Stimulated activated naive B cell treated with anti-CD40 and anti-IgM and Interleukin-4, amounts not matched to agents 10 μg/mL and 1 μg/mL and 100 μg/mL, for 72 hours (primary cell): ENCODE measurements at regions not wholly inside any gene's neighbourhood (a gene's known extent, or its start where the extent isn't known, plus 50 kb on each side); places are given as distances from the start of the nearest gene placed in this dataset.
A peak's percentile ranks its signal among the peaks of the same experiment; 100 is the strongest.

Experiments used
- ATAC-seq, 2 donors: fragments of 150-1000 bp; cut with Tn5 transposase; replicated peaks; 2 replicates each; pipeline ENCODE4 v1.10.0; 2021; ENCODE audit warnings: moderate library complexity in 1 of 2
- DNase-seq: peaks from one replicate; pipeline ENCODE4 v3.0.0; 2021
- H3K27ac Mint-ChIP-seq: one replicate; pipeline ENCODE4 v1.8.0; 2022; ENCODE audit warnings: mild to moderate bottlenecking, mixed read lengths
- H3K27me3 Mint-ChIP-seq, 2 donors: one replicate each; pipeline ENCODE4 v1.8.0; 2022; ENCODE audit warnings: mixed read lengths in 2 of 2
- H3K36me3 Mint-ChIP-seq, 2 donors: one replicate each; pipeline ENCODE4 v1.8.0; 2022; ENCODE audit warnings: mixed read lengths in 2 of 2, mild to moderate bottlenecking in 1 of 2
- H3K4me1 Mint-ChIP-seq, 2 donors: one replicate each; pipeline ENCODE4 v1.8.0; 2022; ENCODE audit warnings: mixed read lengths in 2 of 2, mild to moderate bottlenecking in 1 of 2
- H3K4me3 Mint-ChIP-seq, 2 donors: one replicate each; pipeline ENCODE4 v1.8.0; 2022; ENCODE audit warnings: mild to moderate bottlenecking in 2 of 2, mixed read lengths in 2 of 2, moderate library complexity in 1 of 2
- H3K9me3 Mint-ChIP-seq, 2 donors: one replicate each; pipeline ENCODE4 v1.8.0; 2022; ENCODE audit warnings: mixed read lengths in 2 of 2, mild to moderate bottlenecking in 1 of 2

- no peak overlapping the region for H3K27ac Mint-ChIP-seq
- ATAC-seq, result no peak
- H3K4me1 Mint-ChIP-seq, result no peaks in the 10 kb centered on the region
- no peaks in the 10 kb centered on the region for H3K27me3 Mint-ChIP-seq
- no peak for DNase-seq
- H3K36me3 Mint-ChIP-seq, result no peaks in the 10 kb centered on the region
- peaks cover 0 to 2% of the 10 kb centered on the region in 2 donors for H3K9me3 Mint-ChIP-seq
- no peak overlapping the region for H3K4me3 Mint-ChIP-seq
These were observed 358.4 kb upstream of the TBX3 start for GRCh38 chr12:115042341-115042740.

GRCh38 chr12:115037830-115038229 lies 353.9 kb upstream of the TBX3 start:
- no peak for DNase-seq
- no peak for ATAC-seq
- Mint-ChIP-seq H3K36me3 (no peaks in the 10 kb centered on the region), H3K4me1 (no peaks in the 10 kb centered on the region), H3K27me3 (no peaks in the 10 kb centered on the region), H3K9me3 (peaks cover 0 to 2% of the 10 kb centered on the region in 2 donors), H3K4me3 (no peak overlapping the region), H3K27ac (no peak overlapping the region)

GRCh38 chr12:115035535-115036107 lies 351.6 kb upstream of the TBX3 start:
- Mint-ChIP-seq H3K27ac (no peak overlapping the region), H3K27me3 (no peaks in the 10 kb centered on the region), H3K36me3 (no peaks in the 10 kb centered on the region), H3K9me3 (peaks cover 0 to 2% of the 10 kb centered on the region in 2 donors), H3K4me1 (no peaks in the 10 kb centered on the region), H3K4me3 (no peak overlapping the region)
- no peak for ATAC-seq
- DNase-seq, result no peak

- peaks cover 0 to 1% of the 10 kb centered on the region in 2 donors for H3K9me3 Mint-ChIP-seq
- no peak overlapping the region for H3K27ac Mint-ChIP-seq
- ATAC-seq (no peak), DNase-seq (no peak)
- no peak overlapping the region for H3K4me3 Mint-ChIP-seq
- H3K27me3 Mint-ChIP-seq, result no peaks in the 10 kb centered on the region
- no peaks in the 10 kb centered on the region for H3K36me3 Mint-ChIP-seq
- no peaks in the 10 kb centered on the region for H3K4me1 Mint-ChIP-seq
These were observed 348.5 kb upstream of the TBX3 start for GRCh38 chr12:115032521-115032920.

- Mint-ChIP-seq H3K36me3 (no peaks in the 10 kb centered on the region), H3K27ac (no peak overlapping the region), H3K27me3 (no peaks in the 10 kb centered on the region), H3K4me3 (no peak overlapping the region), H3K4me1 (no peaks in the 10 kb centered on the region), H3K9me3 (peaks cover 4 to 8% of the 10 kb centered on the region in 2 donors)
- ATAC-seq (no peak), DNase-seq (no peak)
These were observed 346.0 kb upstream of the TBX3 start for GRCh38 chr12:115030017-115030416.

- Mint-ChIP-seq H3K9me3 (peaks cover 10 to 14% of the 10 kb centered on the region in 2 donors), H3K4me1 (no peaks in the 10 kb centered on the region), H3K27me3 (no peaks in the 10 kb centered on the region), H3K36me3 (no peaks in the 10 kb centered on the region), H3K4me3 (no peak overlapping the region), H3K27ac (no peak overlapping the region)
- DNase-seq (no peak), ATAC-seq (no peak)
These were observed 340.6 kb upstream of the TBX3 start for GRCh38 chr12:115024531-115024930.

GRCh38 chr12:115023279-115024265 lies 339.6 kb upstream of the TBX3 start:
- peaks cover 10 to 14% of the 10 kb centered on the region in 2 donors for H3K9me3 Mint-ChIP-seq
- DNase-seq, result no peak
- H3K36me3 Mint-ChIP-seq, result no peaks in the 10 kb centered on the region
- no peaks in the 10 kb centered on the region for H3K27me3 Mint-ChIP-seq
- ATAC-seq, result no peak
- H3K27ac Mint-ChIP-seq, result no peak overlapping the region
- no peak overlapping the region for H3K4me3 Mint-ChIP-seq
- no peaks in the 10 kb centered on the region for H3K4me1 Mint-ChIP-seq

GRCh38 chr12:115020091-115020490 lies 336.1 kb upstream of the TBX3 start:
- Mint-ChIP-seq H3K36me3 (no peaks in the 10 kb centered on the region), H3K27ac (no peak overlapping the region), H3K4me1 (no peaks in the 10 kb centered on the region), H3K4me3 (no peak overlapping the region), H3K9me3 (peaks cover 6 to 8% of the 10 kb centered on the region in 2 donors), H3K27me3 (no peaks in the 10 kb centered on the region)
- no peak for ATAC-seq
- DNase-seq, result no peak

GRCh38 chr12:115017346-115017745 lies 333.4 kb upstream of the TBX3 start:
- H3K9me3 Mint-ChIP-seq, result peaks cover 8 to 10% of the 10 kb centered on the region in 2 donors
- DNase-seq (no peak), ATAC-seq (no peak)
- H3K27ac Mint-ChIP-seq, result no peak overlapping the region
- H3K4me1 Mint-ChIP-seq, result no peaks in the 10 kb centered on the region
- H3K36me3 Mint-ChIP-seq, result no peaks in the 10 kb centered on the region
- no peak overlapping the region for H3K4me3 Mint-ChIP-seq
- peaks cover 0 to 5% of the 10 kb centered on the region in 2 donors for H3K27me3 Mint-ChIP-seq

- H3K4me3 Mint-ChIP-seq, result no peak overlapping the region
- H3K27ac Mint-ChIP-seq, result no peak overlapping the region
- ATAC-seq, result no peak
- peaks cover 7 to 10% of the 10 kb centered on the region in 2 donors for H3K9me3 Mint-ChIP-seq
- no peaks in the 10 kb centered on the region for H3K36me3 Mint-ChIP-seq
- peaks cover 0 to 5% of the 10 kb centered on the region in 2 donors for H3K27me3 Mint-ChIP-seq
- H3K4me1 Mint-ChIP-seq, result no peaks in the 10 kb centered on the region
- DNase-seq, result no peak
These were observed 329.4 kb upstream of the TBX3 start for GRCh38 chr12:115013236-115013981.

- no peak overlapping the region for H3K4me3 Mint-ChIP-seq
- no peaks in the 10 kb centered on the region for H3K4me1 Mint-ChIP-seq
- H3K9me3 Mint-ChIP-seq, result peaks cover 6 to 10% of the 10 kb centered on the region in 2 donors
- no peak overlapping the region for H3K27ac Mint-ChIP-seq
- no peak for DNase-seq
- H3K27me3 Mint-ChIP-seq, result peaks cover 0 to 5% of the 10 kb centered on the region in 2 donors
- no peak for ATAC-seq
- H3K36me3 Mint-ChIP-seq, result no peaks in the 10 kb centered on the region
These were observed 328.9 kb upstream of the TBX3 start for GRCh38 chr12:115012861-115013235.

- Mint-ChIP-seq H3K4me3 (no peak overlapping the region), H3K27me3 (peaks cover 0 to 5% of the 10 kb centered on the region in 2 donors), H3K4me1 (no peaks in the 10 kb centered on the region), H3K27ac (no peak overlapping the region), H3K9me3 (peaks cover 5 to 10% of the 10 kb centered on the region in 2 donors), H3K36me3 (no peaks in the 10 kb centered on the region)
- no peak for DNase-seq
- ATAC-seq, result no peak
These were observed 327.7 kb upstream of the TBX3 start for GRCh38 chr12:115011703-115012102.

GRCh38 chr12:115010324-115010995 lies 326.5 kb upstream of the TBX3 start:
- no peak overlapping the region for H3K4me3 Mint-ChIP-seq
- H3K27ac Mint-ChIP-seq, result no peak overlapping the region
- ATAC-seq (no peak), DNase-seq (no peak)
- H3K9me3 Mint-ChIP-seq, result peaks cover 6 to 10% of the 10 kb centered on the region in 2 donors
- H3K27me3 Mint-ChIP-seq, result peaks cover 0 to 5% of the 10 kb centered on the region in 2 donors
- no peaks in the 10 kb centered on the region for H3K36me3 Mint-ChIP-seq
- no peaks in the 10 kb centered on the region for H3K4me1 Mint-ChIP-seq

GRCh38 chr12:115008929-115009328 lies 325.0 kb upstream of the TBX3 start:
- H3K36me3 Mint-ChIP-seq, result no peaks in the 10 kb centered on the region
- peaks cover 0 to 5% of the 10 kb centered on the region in 2 donors for H3K27me3 Mint-ChIP-seq
- no peaks in the 10 kb centered on the region for H3K4me1 Mint-ChIP-seq
- ATAC-seq (peak; percentile 38 to 61), DNase-seq (no peak)
- no peak overlapping the region for H3K27ac Mint-ChIP-seq
- H3K9me3 Mint-ChIP-seq, result peaks cover 7 to 10% of the 10 kb centered on the region in 2 donors
- H3K4me3 Mint-ChIP-seq, result no peak overlapping the region
